ENCODE measurements at regions not wholly inside any gene's neighbourhood (a gene's known extent, or its start where the extent isn't known, plus 50 kb on each side); places are given as distances from the start of the nearest gene placed in this dataset.

DNA sequence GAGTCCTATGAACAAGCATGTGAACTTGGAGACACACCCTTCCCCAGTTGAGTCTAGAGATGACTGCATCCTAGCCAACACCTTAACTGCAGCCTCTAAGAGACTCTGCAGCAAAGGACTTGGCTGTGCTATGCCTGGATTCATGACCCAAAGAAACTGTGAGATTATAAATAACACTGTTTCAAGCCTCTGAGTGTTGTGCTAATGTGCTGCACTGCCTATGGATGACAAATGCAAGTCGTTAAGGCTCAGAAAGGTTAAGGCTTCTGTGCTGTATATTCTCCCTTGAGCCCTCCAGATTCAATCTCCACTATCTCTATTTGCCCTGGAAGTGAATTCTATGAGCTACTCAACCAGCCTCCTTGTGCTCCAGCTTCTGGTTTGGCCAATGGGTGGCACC is 116.5 kb upstream of the CBLN4 start:
- no peaks in the 10 kb centered on the region for H3K9me3 ChIP-seq
- ATAC-seq (no peak), DNase-seq (no peak)
- no peaks in the 10 kb centered on the region for H3K4me1 ChIP-seq
- intact Hi-C loops (cut with DNase I) = no loop called here
- no peak overlapping the region for H3K27ac ChIP-seq
- H3K4me3 ChIP-seq = no peak overlapping the region
- TF ChIP-seq, protein P1, sequence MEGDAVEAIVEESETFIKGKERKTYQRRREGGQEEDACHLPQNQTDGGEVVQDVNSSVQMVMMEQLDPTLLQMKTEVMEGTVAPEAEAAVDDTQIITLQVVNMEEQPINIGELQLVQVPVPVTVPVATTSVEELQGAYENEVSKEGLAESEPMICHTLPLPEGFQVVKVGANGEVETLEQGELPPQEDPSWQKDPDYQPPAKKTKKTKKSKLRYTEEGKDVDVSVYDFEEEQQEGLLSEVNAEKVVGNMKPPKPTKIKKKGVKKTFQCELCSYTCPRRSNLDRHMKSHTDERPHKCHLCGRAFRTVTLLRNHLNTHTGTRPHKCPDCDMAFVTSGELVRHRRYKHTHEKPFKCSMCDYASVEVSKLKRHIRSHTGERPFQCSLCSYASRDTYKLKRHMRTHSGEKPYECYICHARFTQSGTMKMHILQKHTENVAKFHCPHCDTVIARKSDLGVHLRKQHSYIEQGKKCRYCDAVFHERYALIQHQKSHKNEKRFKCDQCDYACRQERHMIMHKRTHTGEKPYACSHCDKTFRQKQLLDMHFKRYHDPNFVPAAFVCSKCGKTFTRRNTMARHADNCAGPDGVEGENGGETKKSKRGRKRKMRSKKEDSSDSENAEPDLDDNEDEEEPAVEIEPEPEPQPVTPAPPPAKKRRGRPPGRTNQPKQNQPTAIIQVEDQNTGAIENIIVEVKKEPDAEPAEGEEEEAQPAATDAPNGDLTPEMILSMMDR (IDR thresholded peaks at IDR 0.05) = no peak
- no peak for TF ChIP-seq POLR2A (IDR thresholded peaks at IDR 0.05)
- H3K27me3 ChIP-seq = no peaks in the 10 kb centered on the region
- H3K36me3 ChIP-seq (replicated peaks in 1 of 2; ENCODE audit: insufficient read depth in 1 of 2, low read depth in 2 of 2) = no peaks in the 10 kb centered on the region
- WGBS, 2 donors = 55 to 70% methylated on average over 1 of the region's 1 CpG

DNA sequence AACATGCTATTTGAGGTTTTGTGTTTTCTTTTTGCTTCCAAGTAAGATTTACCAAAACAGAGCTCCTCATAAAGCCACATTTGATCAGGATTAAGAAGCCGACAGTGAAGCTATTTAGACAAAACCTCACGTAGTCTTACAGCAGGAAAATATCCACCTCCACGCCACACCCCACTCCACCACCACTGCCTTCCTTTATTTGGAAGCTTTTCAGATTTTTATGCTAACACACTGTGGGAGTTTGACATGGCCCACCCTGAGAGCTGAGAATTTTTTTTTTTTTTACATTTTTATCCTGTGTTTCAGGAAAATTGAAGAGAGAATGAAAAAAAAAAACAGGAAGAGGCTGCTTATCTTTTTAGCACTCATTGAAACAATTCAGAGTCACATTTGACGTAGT is 104.8 kb upstream of the MC3R start:
- H3K9me3 ChIP-seq = peaks cover 0 to 8% (median 0%) of the 10 kb centered on the region in 3 donors
- H3K27ac ChIP-seq = no peak overlapping the region
- H3K36me3 ChIP-seq (replicated peaks in 1 of 2; ENCODE audit: insufficient read depth in 1 of 2, low read depth in 2 of 2) = no peaks in the 10 kb centered on the region
- TF ChIP-seq POLR2A (IDR thresholded peaks at IDR 0.05) = no peak
- TF ChIP-seq, protein P1 (IDR thresholded peaks at IDR 0.05) = no peak
- H3K27me3 ChIP-seq = no peaks in the 10 kb centered on the region
- intact Hi-C loops (cut with DNase I) = no loop called here
- 49 to 52% methylated on average over 4 of the region's 4 CpGs for WGBS, 2 donors
- DNase-seq (no peak), ATAC-seq (no peak)
- H3K4me3 ChIP-seq = no peak overlapping the region
- no peaks in the 10 kb centered on the region for H3K4me1 ChIP-seq

DNA sequence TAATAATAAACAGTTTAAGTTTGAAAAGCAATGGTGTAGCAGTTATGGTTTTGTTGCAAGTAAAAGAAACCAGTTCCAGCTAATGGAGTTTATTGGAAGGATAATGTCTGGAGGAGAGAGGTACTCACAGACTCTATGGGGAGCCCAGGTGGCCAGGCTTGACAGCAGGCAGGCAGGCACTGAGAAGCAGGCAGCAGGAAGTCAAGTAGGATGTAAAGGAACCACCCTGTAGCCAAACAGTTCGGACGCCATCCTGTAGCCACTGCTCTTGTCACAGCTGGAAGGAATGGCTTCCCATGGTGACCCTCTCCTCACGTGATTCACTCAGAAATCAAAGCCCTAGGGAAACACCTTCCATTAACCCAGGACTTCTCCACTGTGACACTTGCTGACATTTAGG is 96.7 kb upstream of the MC3R start:
- Histone ChIP-seq H3K4me1 (no peaks in the 10 kb centered on the region), H3K9me3 (no peaks in the 10 kb centered on the region), H3K4me3 (no peak overlapping the region), H3K36me3 (replicated peaks in 1 of 2; ENCODE audit: insufficient read depth in 1 of 2, low read depth in 2 of 2) (no peaks in the 10 kb centered on the region), H3K27ac (no peak overlapping the region), H3K27me3 (no peaks in the 10 kb centered on the region)
- intact Hi-C loops (cut with DNase I) = no loop called here
- WGBS, 2 donors = 11 to 22% methylated on average over 3 of the region's 3 CpGs
- TF ChIP-seq, protein P1 (IDR thresholded peaks at IDR 0.05) = no peak
- no peak for TF ChIP-seq POLR2A (IDR thresholded peaks at IDR 0.05)
- no peak for DNase-seq
- no peak for ATAC-seq

- no peaks in the 10 kb centered on the region for H3K27me3 ChIP-seq
- no peak for TF ChIP-seq POLR2A (IDR thresholded peaks at IDR 0.05)
- TF ChIP-seq, protein P1 (IDR thresholded peaks at IDR 0.05) = no peak
- H3K27ac ChIP-seq = no peak overlapping the region
- H3K4me3 ChIP-seq = no peak overlapping the region
- no peaks in the 10 kb centered on the region for H3K36me3 ChIP-seq (replicated peaks in 1 of 2; ENCODE audit: insufficient read depth in 1 of 2, low read depth in 2 of 2)
- intact Hi-C loops (cut with DNase I) = no loop called here
- ATAC-seq = no peak
- DNase-seq = no peak
- no peaks in the 10 kb centered on the region for H3K9me3 ChIP-seq
- no peaks in the 10 kb centered on the region for H3K4me1 ChIP-seq
- 62 to 74% methylated on average over 5 of the region's 5 CpGs for WGBS, 2 donors
Measured at GRCh38 chr20:56153926-56154325, 94.6 kb upstream of the MC3R start.

DNA sequence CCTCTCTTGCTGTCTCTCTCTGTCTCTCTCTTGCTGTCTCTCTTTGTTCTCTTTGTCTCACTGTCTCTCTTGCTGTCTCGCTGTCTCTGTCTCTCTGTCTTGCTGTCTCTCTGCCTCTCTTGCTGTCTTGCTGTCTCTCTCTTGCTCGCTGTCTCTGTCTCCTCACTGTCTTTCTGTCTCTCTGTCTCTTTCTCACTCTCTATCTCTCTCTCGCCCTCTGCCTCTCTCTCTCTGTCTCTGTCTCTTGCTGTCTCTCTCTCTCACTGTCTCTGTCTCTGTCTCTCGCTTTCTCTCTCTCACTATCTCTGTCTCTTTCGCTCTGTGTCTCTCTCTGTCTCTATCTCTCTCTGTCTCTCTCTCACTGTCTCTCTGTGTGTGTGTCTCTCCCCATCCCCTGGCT is 92.9 kb upstream of the MC3R start:
- Histone ChIP-seq H3K27me3 (no peaks in the 10 kb centered on the region), H3K9me3 (no peaks in the 10 kb centered on the region), H3K4me1 (no peaks in the 10 kb centered on the region), H3K4me3 (no peak overlapping the region), H3K36me3 (replicated peaks in 1 of 2; ENCODE audit: insufficient read depth in 1 of 2, low read depth in 2 of 2) (no peaks in the 10 kb centered on the region), H3K27ac (no peak overlapping the region)
- DNase-seq (no peak), ATAC-seq (no peak)
- intact Hi-C loops (cut with DNase I) = no loop called here
- TF ChIP-seq, protein P1 (IDR thresholded peaks at IDR 0.05) = no peak
- no peak for TF ChIP-seq POLR2A (IDR thresholded peaks at IDR 0.05)
- WGBS, 2 donors = 55 to 75% methylated on average over 5 of the region's 5 CpGs

Measured in body of pancreas (tissue), 4 donors.